NCI-H2227 treated with DMSO at 0.1 percent for 48 hours (cell line): ENCODE measurements at regions not wholly inside any gene's neighbourhood (a gene's known extent, or its start where the extent isn't known, plus 50 kb on each side); places are given as distances from the start of the nearest gene placed in this dataset.

Experiments
- DNase-seq: peaks from one replicate; lab custom pipeline; 2025; lab: John Stamatoyannopoulos, UW

GRCh38 chr3:174784206-174784934 lies 74.8 kb upstream of the NAALADL2 start:
- no peak for DNase-seq

GRCh38 chr3:174786825-174787224 lies 72.3 kb upstream of the NAALADL2 start:
- no peak for DNase-seq

- DNase-seq, result no peak
Observed at GRCh38 chr3:174791161-174791560, 68.0 kb upstream of the NAALADL2 start.

GRCh38 chr3:174792864-174793263 lies 66.3 kb upstream of the NAALADL2 start:
- DNase-seq, result no peak
